Stimulated activated naive B cell treated with anti-CD40 and anti-IgM and Interleukin-4, amounts not matched to agents 10 μg/mL and 1 μg/mL and 100 μg/mL, for 72 hours (primary cell): ENCODE measurements at regions not wholly inside any gene's neighbourhood (a gene's known extent, or its start where the extent isn't known, plus 50 kb on each side); places are given as distances from the start of the nearest gene placed in this dataset.

Experiments used
- ATAC-seq, 2 donors: fragments of 150-1000 bp; cut with Tn5 transposase; replicated peaks; 2 replicates each; pipeline ENCODE4 v1.10.0; 2021; ENCODE audit warnings: moderate library complexity in 1 of 2
- DNase-seq: peaks from one replicate; pipeline ENCODE4 v3.0.0; 2021
- H3K27ac Mint-ChIP-seq: one replicate; pipeline ENCODE4 v1.8.0; 2022; ENCODE audit warnings: mild to moderate bottlenecking, mixed read lengths
- H3K27me3 Mint-ChIP-seq, 2 donors: one replicate each; pipeline ENCODE4 v1.8.0; 2022; ENCODE audit warnings: mixed read lengths in 2 of 2
- H3K36me3 Mint-ChIP-seq, 2 donors: one replicate each; pipeline ENCODE4 v1.8.0; 2022; ENCODE audit warnings: mixed read lengths in 2 of 2, mild to moderate bottlenecking in 1 of 2
- H3K4me1 Mint-ChIP-seq, 2 donors: one replicate each; pipeline ENCODE4 v1.8.0; 2022; ENCODE audit warnings: mixed read lengths in 2 of 2, mild to moderate bottlenecking in 1 of 2
- H3K4me3 Mint-ChIP-seq, 2 donors: one replicate each; pipeline ENCODE4 v1.8.0; 2022; ENCODE audit warnings: mild to moderate bottlenecking in 2 of 2, mixed read lengths in 2 of 2, moderate library complexity in 1 of 2
- H3K9me3 Mint-ChIP-seq, 2 donors: one replicate each; pipeline ENCODE4 v1.8.0; 2022; ENCODE audit warnings: mixed read lengths in 2 of 2, mild to moderate bottlenecking in 1 of 2

GRCh38 chr10:120110196-120110595 is 217.7 kb downstream of the SEC23IP start:
- Mint-ChIP-seq H3K9me3 (no peaks in the 10 kb centered on the region), H3K27ac (no peak overlapping the region), H3K27me3 (peaks cover 8 to 22% of the 10 kb centered on the region in 2 donors), H3K36me3 (no peaks in the 10 kb centered on the region), H3K4me3 (no peak overlapping the region), H3K4me1 (no peaks in the 10 kb centered on the region)
- DNase-seq (no peak), ATAC-seq (no peak)

- no peak overlapping the region for H3K4me3 Mint-ChIP-seq
- H3K27me3 Mint-ChIP-seq, result peaks cover 8 to 30% of the 10 kb centered on the region in 2 donors
- H3K4me1 Mint-ChIP-seq, result no peaks in the 10 kb centered on the region
- ATAC-seq, result no peak
- H3K36me3 Mint-ChIP-seq, result no peaks in the 10 kb centered on the region
- H3K27ac Mint-ChIP-seq, result no peak overlapping the region
- no peaks in the 10 kb centered on the region for H3K9me3 Mint-ChIP-seq
- no peak for DNase-seq
Measured at GRCh38 chr10:120111628-120112027, 219.1 kb downstream of the SEC23IP start.

GRCh38 chr10:120112809-120113208 is 220.3 kb downstream of the SEC23IP start:
- no peak for ATAC-seq
- no peak overlapping the region for H3K4me3 Mint-ChIP-seq
- H3K4me1 Mint-ChIP-seq, result no peaks in the 10 kb centered on the region
- H3K27ac Mint-ChIP-seq, result no peak overlapping the region
- no peaks in the 10 kb centered on the region for H3K36me3 Mint-ChIP-seq
- peaks cover 8 to 30% of the 10 kb centered on the region in 2 donors for H3K27me3 Mint-ChIP-seq
- no peaks in the 10 kb centered on the region for H3K9me3 Mint-ChIP-seq
- no peak for DNase-seq

GRCh38 chr10:120115959-120116358 is 223.4 kb downstream of the SEC23IP start:
- Mint-ChIP-seq H3K9me3 (peaks cover 0 to 1% of the 10 kb centered on the region in 2 donors), H3K4me3 (no peak overlapping the region), H3K4me1 (no peaks in the 10 kb centered on the region), H3K27ac (no peak overlapping the region), H3K27me3 (peaks cover 5 to 30% of the 10 kb centered on the region in 2 donors), H3K36me3 (no peaks in the 10 kb centered on the region)
- ATAC-seq, result no peak
- DNase-seq, result no peak

DNA sequence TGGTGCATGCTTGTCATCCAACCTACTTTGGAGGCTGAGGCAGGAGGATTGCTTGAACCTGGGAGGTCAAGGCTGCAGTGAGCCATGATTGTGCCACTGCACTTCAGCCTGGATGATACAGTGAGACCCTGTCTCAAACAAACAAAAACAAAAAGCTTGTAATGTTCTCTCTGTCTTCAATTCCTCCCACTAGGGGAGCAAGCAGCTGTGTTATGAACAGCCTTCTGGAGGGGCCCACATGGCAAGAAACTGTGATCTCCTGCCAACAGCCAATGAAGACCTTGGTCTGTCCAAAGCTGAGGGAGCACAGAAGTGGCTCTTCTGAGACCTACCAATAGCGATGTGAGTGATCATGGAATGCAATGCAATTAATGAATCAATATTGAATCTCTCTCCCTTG is 229.2 kb downstream of the SEC23IP start:
- DNase-seq (no peak), ATAC-seq (no peak)
- peaks cover 0 to 1% of the 10 kb centered on the region in 2 donors for H3K9me3 Mint-ChIP-seq
- H3K4me3 Mint-ChIP-seq, result no peak overlapping the region
- no peaks in the 10 kb centered on the region for H3K36me3 Mint-ChIP-seq
- no peak overlapping the region for H3K27ac Mint-ChIP-seq
- no peaks in the 10 kb centered on the region for H3K4me1 Mint-ChIP-seq
- H3K27me3 Mint-ChIP-seq, result peaks cover 5 to 10% of the 10 kb centered on the region in 2 donors

GRCh38 chr10:120131183-120131582 is 238.7 kb downstream of the SEC23IP start:
- Mint-ChIP-seq H3K27ac (no peak overlapping the region), H3K9me3 (peaks cover 3% of the 10 kb centered on the region in 2 donors), H3K36me3 (peaks cover 0 to 1% of the 10 kb centered on the region in 2 donors), H3K4me1 (no peaks in the 10 kb centered on the region), H3K27me3 (peaks cover 22 to 37% of the 10 kb centered on the region in 2 donors), H3K4me3 (no peak overlapping the region)
- ATAC-seq (no peak), DNase-seq (no peak)

GRCh38 chr10:120132811-120133210 is 240.3 kb downstream of the SEC23IP start:
- H3K4me3 Mint-ChIP-seq, result no peak overlapping the region
- peaks cover 13 to 29% of the 10 kb centered on the region in 2 donors for H3K27me3 Mint-ChIP-seq
- DNase-seq, result no peak
- H3K9me3 Mint-ChIP-seq, result peaks cover 0 to 3% of the 10 kb centered on the region in 2 donors
- no peak for ATAC-seq
- H3K36me3 Mint-ChIP-seq, result peaks cover 0 to 1% of the 10 kb centered on the region in 2 donors
- no peaks in the 10 kb centered on the region for H3K4me1 Mint-ChIP-seq
- no peak overlapping the region for H3K27ac Mint-ChIP-seq

GRCh38 chr10:120138689-120139088 is 246.2 kb downstream of the SEC23IP start:
- no peaks in the 10 kb centered on the region for H3K9me3 Mint-ChIP-seq
- ATAC-seq, result no peak
- H3K4me1 Mint-ChIP-seq, result no peaks in the 10 kb centered on the region
- peaks cover 5 to 12% of the 10 kb centered on the region in 2 donors for H3K27me3 Mint-ChIP-seq
- H3K27ac Mint-ChIP-seq, result no peak overlapping the region
- H3K36me3 Mint-ChIP-seq, result no peaks in the 10 kb centered on the region
- no peak overlapping the region for H3K4me3 Mint-ChIP-seq
- no peak for DNase-seq

GRCh38 chr10:120145107-120145506 is 252.6 kb downstream of the SEC23IP start:
- Mint-ChIP-seq H3K36me3 (no peaks in the 10 kb centered on the region), H3K4me3 (no peak overlapping the region), H3K27me3 (peaks cover 0 to 15% of the 10 kb centered on the region in 2 donors), H3K9me3 (peaks cover 0 to 2% of the 10 kb centered on the region in 2 donors), H3K27ac (no peak overlapping the region), H3K4me1 (no peaks in the 10 kb centered on the region)
- DNase-seq (no peak), ATAC-seq (no peak)

GRCh38 chr10:120156614-120157274 is 264.2 kb downstream of the SEC23IP start:
- no peaks in the 10 kb centered on the region for H3K36me3 Mint-ChIP-seq
- H3K4me1 Mint-ChIP-seq, result no peaks in the 10 kb centered on the region
- DNase-seq (no peak), ATAC-seq (no peak)
- H3K27ac Mint-ChIP-seq, result no peak overlapping the region
- no peak overlapping the region for H3K4me3 Mint-ChIP-seq
- H3K27me3 Mint-ChIP-seq, result peaks cover 5 to 18% of the 10 kb centered on the region in 2 donors
- peaks cover 12 to 14% of the 10 kb centered on the region in 2 donors for H3K9me3 Mint-ChIP-seq

DNA sequence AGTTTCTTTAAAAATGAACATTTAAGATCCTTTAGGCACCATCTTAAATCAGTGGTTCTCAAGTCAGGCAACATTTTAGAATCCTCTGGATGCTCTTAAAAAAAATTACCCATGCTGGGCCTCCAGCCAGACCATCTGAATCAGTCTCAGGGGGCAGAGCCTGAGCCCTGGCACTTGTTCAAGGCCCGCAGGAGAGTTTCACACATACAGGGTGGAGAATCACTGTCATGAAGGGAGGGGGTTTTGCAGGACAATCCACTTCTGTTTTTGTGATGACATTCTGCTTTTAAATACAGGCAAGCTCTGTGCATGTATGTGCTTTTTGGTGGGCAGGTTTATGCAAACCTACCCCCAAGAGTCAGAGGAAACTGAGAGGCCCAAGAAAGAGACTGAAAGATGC is 268.6 kb downstream of the SEC23IP start:
- ATAC-seq (no peak), DNase-seq (no peak)
- no peaks in the 10 kb centered on the region for H3K36me3 Mint-ChIP-seq
- H3K27me3 Mint-ChIP-seq, result no peaks in the 10 kb centered on the region
- H3K4me3 Mint-ChIP-seq, result no peak overlapping the region
- no peak overlapping the region for H3K27ac Mint-ChIP-seq
- no peaks in the 10 kb centered on the region for H3K4me1 Mint-ChIP-seq
- peaks cover 4 to 6% of the 10 kb centered on the region in 2 donors for H3K9me3 Mint-ChIP-seq

- peaks cover 4 to 6% of the 10 kb centered on the region in 2 donors for H3K9me3 Mint-ChIP-seq
- no peaks in the 10 kb centered on the region for H3K27me3 Mint-ChIP-seq
- H3K27ac Mint-ChIP-seq, result no peak overlapping the region
- no peak for ATAC-seq
- no peak overlapping the region for H3K4me3 Mint-ChIP-seq
- no peaks in the 10 kb centered on the region for H3K36me3 Mint-ChIP-seq
- DNase-seq, result no peak
- H3K4me1 Mint-ChIP-seq, result no peaks in the 10 kb centered on the region
Measured at GRCh38 chr10:120162471-120162870, 269.9 kb downstream of the SEC23IP start.

GRCh38 chr10:120172356-120172755 is 279.8 kb downstream of the SEC23IP start:
- Mint-ChIP-seq H3K9me3 (no peaks in the 10 kb centered on the region), H3K4me3 (no peak overlapping the region), H3K27me3 (peaks cover 0 to 11% of the 10 kb centered on the region in 2 donors), H3K27ac (no peak overlapping the region), H3K36me3 (no peaks in the 10 kb centered on the region), H3K4me1 (no peaks in the 10 kb centered on the region)
- DNase-seq (no peak), ATAC-seq (no peak)

DNA sequence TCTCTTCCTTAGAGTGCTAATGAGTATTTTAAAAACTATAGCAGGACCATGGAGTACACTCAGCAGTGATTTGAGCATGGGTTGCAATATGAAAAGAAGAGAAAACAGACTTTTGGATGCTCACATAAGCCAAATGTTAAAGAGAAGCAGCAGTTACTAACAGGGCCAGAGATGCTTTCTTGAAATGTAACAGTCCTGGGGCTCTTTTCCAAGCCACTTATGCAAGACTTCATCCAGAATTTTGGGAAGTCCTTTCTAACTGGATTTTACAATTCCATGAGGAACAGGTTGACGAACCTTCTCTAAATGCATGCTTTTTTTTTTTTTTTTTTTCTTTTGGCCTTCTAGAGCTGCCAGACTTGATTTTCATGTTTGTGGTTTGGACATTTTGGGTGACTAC is 282.0 kb downstream of the SEC23IP start:
- no peak overlapping the region for H3K27ac Mint-ChIP-seq
- ATAC-seq, result no peak
- no peaks in the 10 kb centered on the region for H3K9me3 Mint-ChIP-seq
- H3K36me3 Mint-ChIP-seq, result no peaks in the 10 kb centered on the region
- no peaks in the 10 kb centered on the region for H3K4me1 Mint-ChIP-seq
- H3K27me3 Mint-ChIP-seq, result peaks cover 8 to 11% of the 10 kb centered on the region in 2 donors
- no peak for DNase-seq
- no peak overlapping the region for H3K4me3 Mint-ChIP-seq

- Mint-ChIP-seq H3K27ac (no peak overlapping the region), H3K36me3 (no peaks in the 10 kb centered on the region), H3K4me1 (no peaks in the 10 kb centered on the region), H3K4me3 (no peak overlapping the region), H3K9me3 (no peaks in the 10 kb centered on the region), H3K27me3 (peaks cover 8 to 11% of the 10 kb centered on the region in 2 donors)
- no peak for DNase-seq
- no peak for ATAC-seq
Measured at GRCh38 chr10:120177330-120177729, 279.7 kb upstream of the PLPP4 start.
